ENCODE measurements at regions not wholly inside any gene's neighbourhood (a gene's known extent, or its start where the extent isn't known, plus 50 kb on each side); places are given as distances from the start of the nearest gene placed in this dataset.

GRCh38 chr5:166724284-166724683 is 1567.2 kb upstream of the WWC1 start:
- CTCF ChIA-PET: no interaction called here
- Histone ChIP-seq H4K20me1 (ENCODE audit: control insufficient read depth, insufficient read depth, low read length, poor library complexity, severe bottlenecking) (no peaks in the 10 kb centered on the region), H3K27me3 (replicated peaks in 1 of 4; ENCODE audit: control extremely low read depth in 1 of 4, control insufficient read depth in 3 of 4, insufficient read depth in 4 of 4, low read length in 3 of 4) (no peaks in the 10 kb centered on the region), H3K4me2 (replicated peaks; ENCODE audit: low read depth, low read length, poor library complexity, severe bottlenecking) (no peak overlapping the region), H3K9ac (ENCODE audit: low read length) (no peak overlapping the region), H3K27ac (ENCODE audit: low read length in 2 of 2) (no peak overlapping the region), H3K79me2 (ENCODE audit: control insufficient read depth, insufficient read depth, low read length) (no peaks in the 10 kb centered on the region), H3K4me3 (ENCODE audit: control extremely low read depth in 1 of 5, extremely low read depth in 1 of 5, insufficient read depth in 1 of 5, low read depth in 2 of 5, low read length in 4 of 5) (no peak overlapping the region), H2AFZ (ENCODE audit: insufficient read depth, low read depth, low read length, poor library complexity, severe bottlenecking) (no peak overlapping the region), H3K36me3 (replicated peaks in 1 of 2; ENCODE audit: control extremely low read depth in 1 of 2, control insufficient read depth in 1 of 2, extremely low read depth in 1 of 2, insufficient read depth in 2 of 2, low read length in 1 of 2) (no peaks in the 10 kb centered on the region), H3K4me1 (ENCODE audit: control insufficient read depth in 2 of 2, insufficient read depth in 2 of 2, low read length in 2 of 2) (no peaks in the 10 kb centered on the region), H3K9me3 (ENCODE audit: control extremely low read depth in 1 of 3, control insufficient read depth in 2 of 3, insufficient read depth in 1 of 3, low read length in 2 of 3) (no peaks in the 10 kb centered on the region)
- no peak overlapping the region for H3K27ac Mint-ChIP-seq
- H3K27me3 Mint-ChIP-seq: no peaks in the 10 kb centered on the region
- ATAC-seq (ENCODE audit: low read depth) (no peak), DNase-seq (no peak)
- intact Hi-C loops (cut with micrococcal nuclease): no loop called here
- WGBS (ENCODE audit: insufficient coverage): 86% methylated on average over 3 of the region's 5 CpGs
- POLR2A ChIA-PET: no interaction called here
- TF ChIP-seq, protein P1, sequence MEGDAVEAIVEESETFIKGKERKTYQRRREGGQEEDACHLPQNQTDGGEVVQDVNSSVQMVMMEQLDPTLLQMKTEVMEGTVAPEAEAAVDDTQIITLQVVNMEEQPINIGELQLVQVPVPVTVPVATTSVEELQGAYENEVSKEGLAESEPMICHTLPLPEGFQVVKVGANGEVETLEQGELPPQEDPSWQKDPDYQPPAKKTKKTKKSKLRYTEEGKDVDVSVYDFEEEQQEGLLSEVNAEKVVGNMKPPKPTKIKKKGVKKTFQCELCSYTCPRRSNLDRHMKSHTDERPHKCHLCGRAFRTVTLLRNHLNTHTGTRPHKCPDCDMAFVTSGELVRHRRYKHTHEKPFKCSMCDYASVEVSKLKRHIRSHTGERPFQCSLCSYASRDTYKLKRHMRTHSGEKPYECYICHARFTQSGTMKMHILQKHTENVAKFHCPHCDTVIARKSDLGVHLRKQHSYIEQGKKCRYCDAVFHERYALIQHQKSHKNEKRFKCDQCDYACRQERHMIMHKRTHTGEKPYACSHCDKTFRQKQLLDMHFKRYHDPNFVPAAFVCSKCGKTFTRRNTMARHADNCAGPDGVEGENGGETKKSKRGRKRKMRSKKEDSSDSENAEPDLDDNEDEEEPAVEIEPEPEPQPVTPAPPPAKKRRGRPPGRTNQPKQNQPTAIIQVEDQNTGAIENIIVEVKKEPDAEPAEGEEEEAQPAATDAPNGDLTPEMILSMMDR (IDR thresholded peaks at IDR 0.05): no peak
- no peak for TF ChIP-seq EZH2 (IDR thresholded peaks at IDR 0.05; ENCODE audit: borderline replicate concordance, insufficient read depth, low read depth, low read length, poor library complexity, severe bottlenecking)
- no peaks in the 10 kb centered on the region for H3K4me1 Mint-ChIP-seq
- H3K4me3 Mint-ChIP-seq: no peak overlapping the region
- H3K9me3 Mint-ChIP-seq (ENCODE audit: insufficient read depth): peaks cover 10% of the 10 kb centered on the region

GRCh38 chr5:166725593-166725992 is 1565.9 kb upstream of the WWC1 start:
- Histone ChIP-seq H4K20me1 (ENCODE audit: control insufficient read depth, insufficient read depth, low read length, poor library complexity, severe bottlenecking) (no peaks in the 10 kb centered on the region), H2AFZ (ENCODE audit: insufficient read depth, low read depth, low read length, poor library complexity, severe bottlenecking) (no peak overlapping the region), H3K9ac (ENCODE audit: low read length) (no peak overlapping the region), H3K4me1 (ENCODE audit: control insufficient read depth in 2 of 2, insufficient read depth in 2 of 2, low read length in 2 of 2) (no peaks in the 10 kb centered on the region), H3K79me2 (ENCODE audit: control insufficient read depth, insufficient read depth, low read length) (no peaks in the 10 kb centered on the region), H3K27me3 (replicated peaks in 1 of 4; ENCODE audit: control extremely low read depth in 1 of 4, control insufficient read depth in 3 of 4, insufficient read depth in 4 of 4, low read length in 3 of 4) (no peaks in the 10 kb centered on the region), H3K27ac (ENCODE audit: low read length in 2 of 2) (no peak overlapping the region), H3K4me3 (ENCODE audit: control extremely low read depth in 1 of 5, extremely low read depth in 1 of 5, insufficient read depth in 1 of 5, low read depth in 2 of 5, low read length in 4 of 5) (no peak overlapping the region), H3K36me3 (replicated peaks in 1 of 2; ENCODE audit: control extremely low read depth in 1 of 2, control insufficient read depth in 1 of 2, extremely low read depth in 1 of 2, insufficient read depth in 2 of 2, low read length in 1 of 2) (no peaks in the 10 kb centered on the region), H3K4me2 (replicated peaks; ENCODE audit: low read depth, low read length, poor library complexity, severe bottlenecking) (no peak overlapping the region), H3K9me3 (ENCODE audit: control extremely low read depth in 1 of 3, control insufficient read depth in 2 of 3, insufficient read depth in 1 of 3, low read length in 2 of 3) (no peaks in the 10 kb centered on the region)
- TF ChIP-seq, protein P1 (IDR thresholded peaks at IDR 0.05): no peak
- TF ChIP-seq EZH2 (IDR thresholded peaks at IDR 0.05; ENCODE audit: borderline replicate concordance, insufficient read depth, low read depth, low read length, poor library complexity, severe bottlenecking): no peak
- no peaks in the 10 kb centered on the region for H3K4me1 Mint-ChIP-seq
- no peaks in the 10 kb centered on the region for H3K27me3 Mint-ChIP-seq
- DNase-seq: no peak
- no peak overlapping the region for H3K27ac Mint-ChIP-seq
- intact Hi-C loops (cut with micrococcal nuclease): no loop called here
- ATAC-seq (ENCODE audit: low read depth): no peak
- H3K4me3 Mint-ChIP-seq: no peak overlapping the region
- WGBS (ENCODE audit: insufficient coverage): no CpG with 5 or more reads among the region's 1 CpG
- H3K9me3 Mint-ChIP-seq (ENCODE audit: insufficient read depth): peaks cover 3% of the 10 kb centered on the region
- POLR2A ChIA-PET: no interaction called here
- CTCF ChIA-PET: no interaction called here
